HG03460 (cell line): ENCODE measurements at regions not wholly inside any gene's neighbourhood (a gene's known extent, or its start where the extent isn't known, plus 50 kb on each side); places are given as distances from the start of the nearest gene placed in this dataset.
"Not testable (repeated sequence)": the region's sequence is repeated elsewhere in the genome, so short reads cannot be mapped to it uniquely, and the experiment has no call there.

ENCODE experiments used
- ATAC-seq: cut with Tn5 transposase; IDR thresholded peaks from one replicate; pipeline ENCODE4 v1.9.1; 2021; ENCODE audit not compliant: unreplicated experiment

GRCh38 chr4:79663865-79664264, 255.8 kb upstream of the GK2 start:
- ATAC-seq: no peak

- ATAC-seq: no peak
These were observed 255.1 kb upstream of the GK2 start for GRCh38 chr4:79663141-79663540.

- ATAC-seq: no peak
These were observed 254.6 kb upstream of the GK2 start for GRCh38 chr4:79662651-79663050.

GRCh38 chr4:79661196-79661595, 253.2 kb upstream of the GK2 start:
- ATAC-seq: no peak

- not testable (repeated sequence) for ATAC-seq
These were observed 251.4 kb upstream of the GK2 start for GRCh38 chr4:79659308-79659870.

GRCh38 chr4:79657379-79657778, 249.4 kb upstream of the GK2 start:
- ATAC-seq: no peak

GRCh38 chr4:79653871-79654270, 245.8 kb upstream of the GK2 start:
- ATAC-seq: no peak

GRCh38 chr4:79652738-79653137, 244.7 kb upstream of the GK2 start:
- no peak for ATAC-seq

GRCh38 chr4:79652232-79652631, 244.2 kb upstream of the GK2 start:
- ATAC-seq: no peak

GRCh38 chr4:79651456-79651855, 243.4 kb upstream of the GK2 start:
- ATAC-seq: no peak

GRCh38 chr4:79650794-79651431, 242.9 kb upstream of the GK2 start:
- no peak for ATAC-seq

GRCh38 chr4:79650217-79650616, 242.2 kb upstream of the GK2 start:
- ATAC-seq: no peak

GRCh38 chr4:79645942-79646341, 237.9 kb upstream of the GK2 start:
- ATAC-seq: no peak

- no peak for ATAC-seq
These were observed 230.7 kb upstream of the GK2 start for GRCh38 chr4:79638735-79639134.

GRCh38 chr4:79636991-79637390, 229.0 kb upstream of the GK2 start:
- no peak for ATAC-seq

GRCh38 chr4:79634111-79634510, 226.1 kb upstream of the GK2 start:
- no peak for ATAC-seq

- ATAC-seq: no peak
These were observed 224.1 kb upstream of the GK2 start for GRCh38 chr4:79632114-79632513.

GRCh38 chr4:79626611-79627010, 218.6 kb upstream of the GK2 start:
- no peak for ATAC-seq

GRCh38 chr4:79626101-79626500, 218.1 kb upstream of the GK2 start:
- ATAC-seq: no peak

- ATAC-seq: no peak
These were observed 217.3 kb upstream of the GK2 start for GRCh38 chr4:79625361-79625760.

- no peak for ATAC-seq
These were observed 215.2 kb upstream of the GK2 start for GRCh38 chr4:79623021-79623870.

GRCh38 chr4:79621061-79621460, 213.0 kb upstream of the GK2 start:
- no peak for ATAC-seq
